Caco-2 (cell line): ENCODE measurements at regions not wholly inside any gene's neighbourhood (a gene's known extent, or its start where the extent isn't known, plus 50 kb on each side); places are given as distances from the start of the nearest gene placed in this dataset.

Experiments
- BruUV-seq: library from RNA; stranded (reverse); fragments of 400-500 nt; replicated peaks from 2 replicates; lab custom pipeline; 2021; lab: Mats Ljungman, UMichigan
- CTCF ChIA-PET: fragments of 300-600 bp; sonication (Branson Sonifier 250); formaldehyde crosslinking; loops from one replicate; lab custom pipeline; 2022; ENCODE audit warnings: antibody characterized with exemption; lab: Charles Lee
- POLR2A ChIA-PET: fragments of 300-600 bp; sonication (Branson Sonifier 250); formaldehyde crosslinking; loops from one replicate; lab custom pipeline; 2022; ENCODE audit warnings: antibody characterized with exemption; lab: Charles Lee
- DNase-seq, 2 experiments: peaks; one replicate each; pipeline versions ENCODE4 v3.0.0 to v3.0.0-alpha.2; 2020 to 2022
- H3K27me3 ChIP-seq: replicated peaks from 2 replicates; pipeline ENCODE4 v1.6.0; 2011; ENCODE audit warnings: low read length; ENCODE audit not compliant: control insufficient read depth, insufficient read depth
- H3K36me3 ChIP-seq: 2 replicates; pipeline ENCODE4 v1.5.1; 2011; ENCODE audit warnings: low read length; ENCODE audit not compliant: control insufficient read depth, insufficient read depth
- H3K4me1 ChIP-seq: fragments of 250-450 bp; sonication (Bioruptor Pico); 2 replicates; pipeline ENCODE4 v1.5.1; 2020; ENCODE audit warnings: mild to moderate bottlenecking
- H3K4me3 ChIP-seq: 2 replicates; pipeline ENCODE4 v1.5.1; 2011; ENCODE audit warnings: low read depth, mild to moderate bottlenecking, control low read depth, low read length
- H3K9me3 ChIP-seq: fragments of 250-450 bp; sonication (Bioruptor Pico); 2 replicates; pipeline ENCODE4 v1.5.1; 2020; ENCODE audit warnings: mild to moderate bottlenecking, moderate library complexity
- H3K27ac Mint-ChIP-seq: one replicate; pipeline ENCODE4 v1.8.0; 2022; ENCODE audit warnings: mixed read lengths; ENCODE audit not compliant: unreplicated experiment
- H3K27me3 Mint-ChIP-seq: one replicate; pipeline ENCODE4 v1.8.0; 2022; ENCODE audit warnings: mixed read lengths; ENCODE audit not compliant: insufficient read depth, unreplicated experiment
- H3K36me3 Mint-ChIP-seq: one replicate; pipeline ENCODE4 v1.8.0; 2022; ENCODE audit warnings: mild to moderate bottlenecking, mixed read lengths; ENCODE audit not compliant: insufficient read depth, unreplicated experiment
- H3K4me1 Mint-ChIP-seq: one replicate; pipeline ENCODE4 v1.8.0; 2022; ENCODE audit warnings: low read depth, mixed read lengths; ENCODE audit not compliant: unreplicated experiment
- H3K4me3 Mint-ChIP-seq: one replicate; pipeline ENCODE4 v1.8.0; 2022; ENCODE audit warnings: mild to moderate bottlenecking, moderate library complexity, mixed read lengths; ENCODE audit not compliant: unreplicated experiment
- H3K9me3 Mint-ChIP-seq: one replicate; pipeline ENCODE4 v1.8.0; 2022; ENCODE audit warnings: mixed read lengths; ENCODE audit not compliant: unreplicated experiment
- intact Hi-C: fragments of 100-400 bp; cut with micrococcal nuclease; formaldehyde crosslinking; loops from one replicate; pipeline ENCODE4 v1.10.0; 2022; ENCODE audit not compliant: unreplicated experiment
- TF ChIP-seq, protein P1 (sequence below), 2 experiments: fragments of 200-600 bp in 1 of 2; IDR thresholded peaks; 1 replicate in 1 of 2; 2 replicates in 1 of 2; pipeline versions ENCODE4 v1.5.1 to v1.8.0; 2011 to 2022; ENCODE audit warnings: antibody characterized with exemption in 1 of 2, control low read depth in 1 of 2, inconsistent platforms in 1 of 2, low read depth in 1 of 2, low read length in 1 of 2, mild to moderate bottlenecking in 1 of 2, moderate library complexity in 1 of 2; ENCODE audit not compliant: insufficient read depth in 1 of 2, severe bottlenecking in 1 of 2, unreplicated experiment in 1 of 2

DNA sequence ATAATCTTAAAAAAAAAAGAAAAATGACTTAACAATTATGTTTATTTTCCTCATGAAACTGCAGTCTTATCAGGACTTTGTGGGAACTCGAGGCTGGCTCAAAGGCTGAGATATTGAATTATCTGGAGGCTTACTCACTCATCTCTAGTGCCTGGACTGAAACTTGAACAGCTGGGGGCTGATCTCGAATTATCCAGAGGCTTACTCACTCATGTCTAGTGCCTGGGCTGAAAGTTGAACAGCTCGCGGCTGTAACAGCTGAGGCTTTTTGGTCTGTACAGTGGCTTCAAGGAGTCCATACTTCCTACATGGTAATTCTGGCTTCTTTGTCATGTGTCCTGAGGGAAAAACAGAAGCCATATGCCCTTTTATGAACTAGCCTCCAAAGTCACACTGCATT lies 371.9 kb downstream of the CETN3 start:
- DNase-seq, result no peak

DNA sequence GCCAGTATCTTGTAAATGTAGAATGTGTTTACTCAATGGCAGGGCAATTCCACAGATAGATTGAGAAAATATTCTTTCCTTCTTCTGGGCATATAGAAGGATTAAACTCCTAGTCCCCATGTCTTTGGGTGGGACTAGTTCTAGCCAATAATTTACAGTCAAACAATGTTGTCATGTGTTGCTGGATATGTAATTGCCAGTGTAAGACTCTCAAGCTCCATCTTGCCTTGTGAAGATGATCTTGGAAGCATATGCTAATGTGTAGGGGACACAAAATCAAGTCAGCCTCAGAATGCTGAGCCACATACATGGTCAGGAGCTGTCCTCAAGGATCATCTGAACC lies 386.9 kb downstream of the CETN3 start:
- Histone ChIP-seq H3K9me3 (no peaks in the 10 kb centered on the region), H3K27me3 (no peaks in the 10 kb centered on the region), H3K4me3 (no peak overlapping the region), H3K4me1 (peaks cover 6% of the 10 kb centered on the region; the same call in 1 of the 2 replicates), H3K36me3 (no peaks in the 10 kb centered on the region)
- ChIA-PET CTCF (no interaction called here), POLR2A (no interaction called here)
- Mint-ChIP-seq H3K27me3 (no peaks in the 10 kb centered on the region), H3K27ac (no peak overlapping the region), H3K4me1 (peaks cover 14% of the 10 kb centered on the region), H3K4me3 (no peak overlapping the region), H3K36me3 (no peaks in the 10 kb centered on the region), H3K9me3 (peaks cover 10% of the 10 kb centered on the region)
- BruUV-seq, result no TSS peak
- intact Hi-C loops, result no loop called here
- TF ChIP-seq, protein P1, sequence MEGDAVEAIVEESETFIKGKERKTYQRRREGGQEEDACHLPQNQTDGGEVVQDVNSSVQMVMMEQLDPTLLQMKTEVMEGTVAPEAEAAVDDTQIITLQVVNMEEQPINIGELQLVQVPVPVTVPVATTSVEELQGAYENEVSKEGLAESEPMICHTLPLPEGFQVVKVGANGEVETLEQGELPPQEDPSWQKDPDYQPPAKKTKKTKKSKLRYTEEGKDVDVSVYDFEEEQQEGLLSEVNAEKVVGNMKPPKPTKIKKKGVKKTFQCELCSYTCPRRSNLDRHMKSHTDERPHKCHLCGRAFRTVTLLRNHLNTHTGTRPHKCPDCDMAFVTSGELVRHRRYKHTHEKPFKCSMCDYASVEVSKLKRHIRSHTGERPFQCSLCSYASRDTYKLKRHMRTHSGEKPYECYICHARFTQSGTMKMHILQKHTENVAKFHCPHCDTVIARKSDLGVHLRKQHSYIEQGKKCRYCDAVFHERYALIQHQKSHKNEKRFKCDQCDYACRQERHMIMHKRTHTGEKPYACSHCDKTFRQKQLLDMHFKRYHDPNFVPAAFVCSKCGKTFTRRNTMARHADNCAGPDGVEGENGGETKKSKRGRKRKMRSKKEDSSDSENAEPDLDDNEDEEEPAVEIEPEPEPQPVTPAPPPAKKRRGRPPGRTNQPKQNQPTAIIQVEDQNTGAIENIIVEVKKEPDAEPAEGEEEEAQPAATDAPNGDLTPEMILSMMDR (IDR thresholded peaks at IDR 0.05; ENCODE audit: insufficient read depth in 1 of 2, low read depth in 1 of 2, low read length in 1 of 2, severe bottlenecking in 1 of 2, unreplicated experiment in 1 of 2), result no peak
- no peak for DNase-seq

More for the DNA sequence above, 371.9 kb downstream of the CETN3 start:
- no peaks in the 10 kb centered on the region for H3K27me3 ChIP-seq
- Mint-ChIP-seq H3K27ac (no peak overlapping the region), H3K27me3 (no peaks in the 10 kb centered on the region), H3K36me3 (no peaks in the 10 kb centered on the region), H3K4me3 (no peak overlapping the region), H3K4me1 (no peaks in the 10 kb centered on the region), H3K9me3 (peaks cover 35% of the 10 kb centered on the region)
- no peaks in the 10 kb centered on the region for H3K36me3 ChIP-seq
- intact Hi-C loops, result no loop called here
- ChIA-PET CTCF (no interaction called here), POLR2A (no interaction called here)
- TF ChIP-seq, protein P1 (IDR thresholded peaks at IDR 0.05; ENCODE audit: insufficient read depth in 1 of 2, low read depth in 1 of 2, low read length in 1 of 2, severe bottlenecking in 1 of 2, unreplicated experiment in 1 of 2), result no peak
- H3K4me1 ChIP-seq, result no peaks in the 10 kb centered on the region
- H3K4me3 ChIP-seq, result no peak overlapping the region
- no peaks in the 10 kb centered on the region; the same call in 1 of the 2 replicates for H3K9me3 ChIP-seq
- no TSS peak for BruUV-seq

DNA sequence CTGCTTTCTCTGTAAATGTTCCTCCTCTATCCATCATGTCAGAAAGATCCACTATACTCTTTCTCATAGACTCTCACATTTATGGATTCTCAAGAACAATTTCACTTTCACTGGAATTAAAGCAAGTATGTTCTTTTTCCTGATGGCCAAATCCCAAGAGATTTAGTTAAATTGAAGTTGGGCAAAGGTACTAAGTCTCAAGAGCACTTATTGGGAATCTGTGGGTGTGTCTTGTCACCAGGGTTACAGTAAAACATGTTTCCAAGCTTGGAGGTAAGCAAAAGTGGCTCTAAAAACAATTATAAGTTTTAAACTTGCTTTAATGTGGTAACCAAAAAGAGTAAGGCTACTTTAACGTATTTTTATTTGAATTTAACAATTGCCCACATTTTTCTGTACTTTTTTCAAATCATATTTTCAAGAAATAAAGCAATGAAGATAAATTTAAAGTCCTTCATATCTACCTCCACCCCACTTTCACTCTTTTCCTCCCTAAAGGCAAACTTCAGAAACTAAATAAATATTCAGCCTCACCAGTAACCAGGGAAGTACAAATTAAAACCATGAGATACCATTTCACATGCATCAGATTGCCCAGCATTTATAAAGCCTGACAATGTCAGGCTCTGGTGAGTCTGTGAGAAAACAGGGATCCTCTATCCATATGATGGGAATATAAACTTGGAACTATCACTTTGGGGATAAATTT lies 387.4 kb downstream of the CETN3 start:
- no peaks in the 10 kb centered on the region for H3K9me3 ChIP-seq
- POLR2A ChIA-PET, result no interaction called here
- H3K36me3 Mint-ChIP-seq, result no peaks in the 10 kb centered on the region

More for the DNA sequence above, 387.4 kb downstream of the CETN3 start:
- H3K27me3 ChIP-seq, result no peaks in the 10 kb centered on the region
- H3K9me3 Mint-ChIP-seq, result peaks cover 10% of the 10 kb centered on the region
- TF ChIP-seq, protein P1 (IDR thresholded peaks at IDR 0.05; ENCODE audit: insufficient read depth in 1 of 2, low read depth in 1 of 2, low read length in 1 of 2, severe bottlenecking in 1 of 2, unreplicated experiment in 1 of 2), result no peak
- no peak for DNase-seq
- H3K27me3 Mint-ChIP-seq, result no peaks in the 10 kb centered on the region
- H3K4me3 ChIP-seq, result no peak overlapping the region
- no peak overlapping the region for H3K4me3 Mint-ChIP-seq
- H3K36me3 ChIP-seq, result no peaks in the 10 kb centered on the region
- no TSS peak for BruUV-seq
- H3K27ac Mint-ChIP-seq, result no peak overlapping the region
- H3K4me1 Mint-ChIP-seq, result peaks cover 14% of the 10 kb centered on the region
- intact Hi-C loops, result no loop called here
- H3K4me1 ChIP-seq, result peaks cover 6% of the 10 kb centered on the region; the same call in 1 of the 2 replicates
- CTCF ChIA-PET, result no interaction called here
